Fibroblast of lung (primary cell): ENCODE measurements at regions not wholly inside any gene's neighbourhood (a gene's known extent, or its start where the extent isn't known, plus 50 kb on each side); places are given as distances from the start of the nearest gene placed in this dataset.

Source experiments
- CTCF ChIP-seq, 2 donors: IDR thresholded peaks in 1 of 2; conservative IDR thresholded peaks in 1 of 2; 1 replicate in 1 of 2; 2 replicates in 1 of 2; pipeline ENCODE4 v1.5.1; 2011 to 2012; ENCODE audit warnings: low read length in 2 of 2, control low read depth in 1 of 2, inconsistent platforms in 1 of 2, low read depth in 1 of 2, mild to moderate bottlenecking in 1 of 2
- EZH2 ChIP-seq: IDR thresholded peaks from 2 replicates; pipeline ENCODE4 v1.5.1; 2012; ENCODE audit warnings: low read length, control low read depth, mild to moderate bottlenecking; ENCODE audit errors: missing control alignments

- no peak for TF ChIP-seq CTCF (conservative IDR thresholded peaks at IDR 0.05 in 1 of 2, IDR thresholded peaks at IDR 0.05 in 1 of 2; ENCODE audit: low read depth in 1 of 2, low read length in 2 of 2)
- no peak for TF ChIP-seq EZH2
These were observed 273.3 kb upstream of the CADM2 start for GRCh38 chr3:84685467-84685866.
